Endothelial cell of umbilical vein (primary cell): ENCODE measurements at regions not wholly inside any gene's neighbourhood (a gene's known extent, or its start where the extent isn't known, plus 50 kb on each side); places are given as distances from the start of the nearest gene placed in this dataset.

Experiments used
- BruUV-seq: library from RNA; stranded (reverse); fragments of 400-500 nt; replicated peaks from 2 replicates; lab custom pipeline; 2021; lab: Mats Ljungman, UMichigan
- CTCF ChIA-PET: fragments of 300-600, 350-600 bp; sonication (Branson Sonifier 250); formaldehyde crosslinking; loops from one replicate; lab custom pipeline; 2021; ENCODE audit warnings: antibody characterized with exemption, inconsistent platforms; lab: Charles Lee
- POLR2A ChIA-PET: fragments of 300-600, 350-600 bp; sonication (Branson Sonifier 250); formaldehyde crosslinking; loops from one replicate; lab custom pipeline; 2021; ENCODE audit warnings: antibody characterized with exemption, inconsistent platforms; lab: Charles Lee
- DNase-seq: peaks from one replicate; pipeline ENCODE4 v3.0.0-alpha.2; 2011; ENCODE audit warnings: low read depth, low spot score
- FAIRE-seq: peaks from 2 replicates; lab custom pipeline; 2011; peaks lifted over from hg19 to GRCh38; lab: Jason Lieb, UNC
- H2AFZ ChIP-seq: 2 replicates; pipeline ENCODE4 v1.6.0; 2012; ENCODE audit warnings: low read depth, low read length, control low read depth, inconsistent platforms
- H3K27ac ChIP-seq: 2 replicates; pipeline ENCODE4 v1.5.1; 2011; ENCODE audit warnings: low read depth, mild to moderate bottlenecking, control low read depth, low read length, moderate library complexity; ENCODE audit not compliant: insufficient read depth
- H3K27me3 ChIP-seq, 2 experiments: 2 replicates each; pipeline versions ENCODE4 v1.6.0 to v1.6.1; 2011; ENCODE audit warnings: low read length in 2 of 2, mixed read lengths in 1 of 2; ENCODE audit not compliant: control insufficient read depth in 2 of 2, insufficient read depth in 2 of 2
- H3K36me3 ChIP-seq, 2 experiments: 2 replicates in 1 of 2; 3 replicates in 1 of 2; pipeline ENCODE4 v1.5.1; 2011; ENCODE audit warnings: low read length in 2 of 2, mild to moderate bottlenecking in 1 of 2, moderate library complexity in 1 of 2; ENCODE audit not compliant: control insufficient read depth in 2 of 2, insufficient read depth in 2 of 2; ENCODE audit errors: extremely low read depth in 1 of 2
- H3K4me1 ChIP-seq: 3 replicates; pipeline ENCODE4 v1.5.1; 2011; ENCODE audit warnings: mild to moderate bottlenecking, low read length; ENCODE audit not compliant: control insufficient read depth, insufficient read depth; ENCODE audit errors: extremely low read depth
- H3K4me2 ChIP-seq: 2 replicates; pipeline ENCODE4 v1.6.1; 2011; ENCODE audit warnings: low read length, control low read depth, mixed read lengths; ENCODE audit not compliant: insufficient read depth
- H3K4me3 ChIP-seq, 3 experiments: fragments of 200-600 bp in 1 of 3; sonication (generic), shearing (Covaris generic) in 1 of 3; replicated peaks in 1 of 3; 2 replicates each; pipeline ENCODE4 v1.5.1; 2011 to 2016; ENCODE audit warnings: control low read depth in 3 of 3, low read length in 3 of 3, mild to moderate bottlenecking in 2 of 3, inconsistent platforms in 1 of 3, low read depth in 1 of 3, moderate library complexity in 1 of 3; ENCODE audit not compliant: insufficient read depth in 1 of 3
- H3K79me2 ChIP-seq: 2 replicates; pipeline ENCODE4 v1.6.0; 2012; ENCODE audit warnings: low read length, inconsistent platforms; ENCODE audit not compliant: control insufficient read depth, insufficient read depth
- H3K9ac ChIP-seq: replicated peaks from 2 replicates; pipeline ENCODE3; 2011; ENCODE audit warnings: low read length, control low read depth; ENCODE audit not compliant: insufficient read depth; ENCODE audit errors: extremely low read depth
- H3K9me1 ChIP-seq: replicated peaks from 3 replicates; pipeline ENCODE4 v1.6.0; 2011; ENCODE audit warnings: mild to moderate bottlenecking, low read length; ENCODE audit not compliant: control insufficient read depth, insufficient read depth; ENCODE audit errors: extremely low read depth
- H3K9me3 ChIP-seq: replicated peaks from 2 replicates; pipeline ENCODE4 v1.5.1; 2012; ENCODE audit warnings: low read length, inconsistent platforms; ENCODE audit not compliant: control insufficient read depth, insufficient read depth
- H4K20me1 ChIP-seq: replicated peaks from 2 replicates; pipeline ENCODE3; 2011; ENCODE audit warnings: mild to moderate bottlenecking, low read length; ENCODE audit not compliant: control insufficient read depth, insufficient read depth; ENCODE audit errors: extremely low read depth
- CTCF ChIP-seq, 2 donors: IDR thresholded peaks; 1 replicate in 1 of 2; 2 replicates in 1 of 2; pipeline ENCODE4 v1.5.1; 2011; ENCODE audit warnings: low read length in 2 of 2, mild to moderate bottlenecking in 2 of 2, moderate library complexity in 2 of 2, control low read depth in 1 of 2, inconsistent platforms in 1 of 2, low read depth in 1 of 2; ENCODE audit not compliant: insufficient read depth in 1 of 2; ENCODE audit errors: extremely low read depth in 1 of 2
- EZH2 ChIP-seq: IDR thresholded peaks from 2 replicates; pipeline ENCODE4 v1.6.1; 2012; ENCODE audit warnings: borderline replicate concordance, low read depth, mild to moderate bottlenecking, moderate library complexity, low read length, inconsistent platforms; ENCODE audit not compliant: severe bottlenecking
- FOS ChIP-seq: IDR thresholded peaks from 2 replicates; pipeline ENCODE4 v1.6.1; 2011; ENCODE audit warnings: mild to moderate bottlenecking, low read length, moderate library complexity, borderline replicate concordance; ENCODE audit not compliant: insufficient read depth
- GATA2 ChIP-seq: IDR thresholded peaks from 2 replicates; pipeline ENCODE4 v1.7.0; 2011; ENCODE audit warnings: low read depth, mild to moderate bottlenecking, moderate library complexity, mixed read lengths, low read length; ENCODE audit not compliant: insufficient read length, insufficient read depth
- JUN ChIP-seq: IDR thresholded peaks from 2 replicates; pipeline ENCODE4 v1.6.1; 2011; ENCODE audit warnings: borderline replicate concordance, low read depth; ENCODE audit not compliant: insufficient read length, insufficient read depth
- MAX ChIP-seq: IDR thresholded peaks from 2 replicates; pipeline ENCODE4 v1.6.1; 2011; ENCODE audit not compliant: insufficient read depth, insufficient read length
- MYC ChIP-seq: IDR thresholded peaks from one replicate; pipeline ENCODE4 v1.6.1; 2011; ENCODE audit warnings: mild to moderate bottlenecking, low read depth, low read length
- POLR2A ChIP-seq: IDR thresholded peaks from 2 replicates; pipeline ENCODE4 v1.6.1; 2012; ENCODE audit warnings: low read depth, mild to moderate bottlenecking, control low read depth, low read length
- POLR2AphosphoS5 ChIP-seq: IDR thresholded peaks from 2 replicates; pipeline ENCODE4 v1.6.1; 2012; ENCODE audit warnings: low read depth, mild to moderate bottlenecking, control low read depth, low read length, moderate library complexity; ENCODE audit not compliant: insufficient read depth
- dilution Hi-C: fragments of 300-500 bp; cut with MboI; formaldehyde crosslinking; loops from one replicate; pipeline ENCODE4 v1.15.0; 2019; ENCODE audit warnings: low sequenced_read_pairs; ENCODE audit not compliant: extremely low pct_ligation_motif_present
- intact Hi-C: fragments of 100-400 bp; cut with micrococcal nuclease; formaldehyde crosslinking; loops from one replicate; pipeline ENCODE4 v1.10.0; 2022

- H4K20me1 ChIP-seq: no peaks in the 10 kb centered on the region
- H3K27me3 ChIP-seq: no peaks in the 10 kb centered on the region
- H3K9me1 ChIP-seq: no peaks in the 10 kb centered on the region
- H3K36me3 ChIP-seq: no peaks in the 10 kb centered on the region
- intact Hi-C loops: no loop called here
- no peaks in the 10 kb centered on the region for H3K9me3 ChIP-seq
- H3K9ac ChIP-seq: no peak overlapping the region
- no TSS peak for BruUV-seq
- H3K27ac ChIP-seq: no peak overlapping the region
- DNase-seq (no peak), FAIRE-seq (no peak)
- no peaks in the 10 kb centered on the region for H3K79me2 ChIP-seq
- dilution Hi-C loops: no loop called here
- H3K4me1 ChIP-seq: peaks cover 17% of the 10 kb centered on the region
- no peak for TF ChIP-seq FOS
- no peak for TF ChIP-seq POLR2AphosphoS5
- TF ChIP-seq POLR2A: no peak
- TF ChIP-seq MYC: no peak
- TF ChIP-seq MAX: no peak
- no peak for TF ChIP-seq CTCF (IDR thresholded peaks at IDR 0.05; ENCODE audit: extremely low read depth in 1 of 2, insufficient read depth in 1 of 2, low read depth in 1 of 2, low read length in 2 of 2)
- no peak for TF ChIP-seq JUN
- no peak for TF ChIP-seq EZH2
- no peak for TF ChIP-seq GATA2
- no peak overlapping the region for H3K4me2 ChIP-seq
- no peak overlapping the region for H2AFZ ChIP-seq
- CTCF ChIA-PET: no interaction called here
- POLR2A ChIA-PET: no interaction called here
- no peak overlapping the region for H3K4me3 ChIP-seq
These were observed 73.1 kb upstream of the CTSC start for GRCh38 chr11:88410656-88411055.
